Stimulated activated naive CD8-positive, alpha-beta T cell treated with anti-CD3 and anti-CD28 coated beads, Interleukin-15, amount 100 ng/mL, for 72 hours (primary cell): ENCODE measurements at regions not wholly inside any gene's neighbourhood (a gene's known extent, or its start where the extent isn't known, plus 50 kb on each side); places are given as distances from the start of the nearest gene placed in this dataset.
"Not testable (repeated sequence)": the region's sequence is repeated elsewhere in the genome, so short reads cannot be mapped to it uniquely, and the experiment has no call there.

ENCODE experiments used
- ATAC-seq: fragments of 150-1000 bp; cut with Tn5 transposase; 2 replicates; pipeline ENCODE4 v1.10.0; 2021; ENCODE audit warnings: mild to moderate bottlenecking, moderate library complexity
- DNase-seq, 2 donors: peaks; one replicate each; pipeline ENCODE4 v3.0.0; 2021 to 2022
- H3K27ac Mint-ChIP-seq, 2 donors: one replicate each; pipeline ENCODE4 v1.8.0; 2022; ENCODE audit warnings: mild to moderate bottlenecking in 2 of 2, mixed read lengths in 2 of 2, moderate library complexity in 2 of 2
- H3K27me3 Mint-ChIP-seq: one replicate; pipeline ENCODE4 v1.8.0; 2022; ENCODE audit warnings: mixed read lengths
- H3K4me1 Mint-ChIP-seq: one replicate; pipeline ENCODE4 v1.8.0; 2022; ENCODE audit warnings: mild to moderate bottlenecking, mixed read lengths
- H3K4me3 Mint-ChIP-seq, 2 donors: one replicate each; pipeline ENCODE4 v1.8.0; 2022; ENCODE audit warnings: mild to moderate bottlenecking in 2 of 2, mixed read lengths in 2 of 2, moderate library complexity in 1 of 2
- H3K9me3 Mint-ChIP-seq, 2 donors: one replicate each; pipeline ENCODE4 v1.8.0; 2022; ENCODE audit warnings: mixed read lengths in 2 of 2

- DNase-seq (no peak), ATAC-seq (no peak)
- no peaks in the 10 kb centered on the region for H3K4me1 Mint-ChIP-seq
- no peaks in the 10 kb centered on the region for H3K9me3 Mint-ChIP-seq
- no peaks in the 10 kb centered on the region for H3K27me3 Mint-ChIP-seq
- H3K27ac Mint-ChIP-seq, result no peak overlapping the region
- H3K4me3 Mint-ChIP-seq, result no peak overlapping the region
These were observed 153.3 kb upstream of the SLC44A1 start for GRCh38 chr9:105091004-105091640.

- H3K4me3 Mint-ChIP-seq, result no peak overlapping the region
- H3K9me3 Mint-ChIP-seq, result no peaks in the 10 kb centered on the region
- no peaks in the 10 kb centered on the region for H3K4me1 Mint-ChIP-seq
- ATAC-seq, result no peak
- no peak for DNase-seq
- H3K27ac Mint-ChIP-seq, result no peak overlapping the region
- no peaks in the 10 kb centered on the region for H3K27me3 Mint-ChIP-seq
These were observed 150.8 kb upstream of the SLC44A1 start for GRCh38 chr9:105093685-105094084.

GRCh38 chr9:105098370-105098769 is 146.1 kb upstream of the SLC44A1 start:
- no peak overlapping the region for H3K27ac Mint-ChIP-seq

GRCh38 chr9:105103776-105104175 is 140.7 kb upstream of the SLC44A1 start:
- no peak for ATAC-seq
- Mint-ChIP-seq H3K4me3 (no peak overlapping the region), H3K27ac (no peak overlapping the region), H3K4me1 (no peaks in the 10 kb centered on the region), H3K27me3 (no peaks in the 10 kb centered on the region), H3K9me3 (no peaks in the 10 kb centered on the region)
- DNase-seq, result no peak

More at GRCh38 chr9:105098370-105098769, 146.1 kb upstream of the SLC44A1 start:
- DNase-seq (no peak), ATAC-seq (no peak)
- H3K27me3 Mint-ChIP-seq, result no peaks in the 10 kb centered on the region
- no peaks in the 10 kb centered on the region for H3K9me3 Mint-ChIP-seq
- H3K4me1 Mint-ChIP-seq, result no peaks in the 10 kb centered on the region
- no peak overlapping the region for H3K4me3 Mint-ChIP-seq

GRCh38 chr9:105114318-105114717 is 130.1 kb upstream of the SLC44A1 start:
- H3K4me1 Mint-ChIP-seq, result peaks cover 26% of the 10 kb centered on the region
- no peaks in the 10 kb centered on the region for H3K9me3 Mint-ChIP-seq
- DNase-seq (peak; percentile 14 to 49), ATAC-seq (peak; percentile 85)
- H3K27me3 Mint-ChIP-seq, result no peaks in the 10 kb centered on the region
- peak overlapping the region in 1 of 2 donors; percentile 8 for H3K4me3 Mint-ChIP-seq
- H3K27ac Mint-ChIP-seq, result no peak overlapping the region

DNA sequence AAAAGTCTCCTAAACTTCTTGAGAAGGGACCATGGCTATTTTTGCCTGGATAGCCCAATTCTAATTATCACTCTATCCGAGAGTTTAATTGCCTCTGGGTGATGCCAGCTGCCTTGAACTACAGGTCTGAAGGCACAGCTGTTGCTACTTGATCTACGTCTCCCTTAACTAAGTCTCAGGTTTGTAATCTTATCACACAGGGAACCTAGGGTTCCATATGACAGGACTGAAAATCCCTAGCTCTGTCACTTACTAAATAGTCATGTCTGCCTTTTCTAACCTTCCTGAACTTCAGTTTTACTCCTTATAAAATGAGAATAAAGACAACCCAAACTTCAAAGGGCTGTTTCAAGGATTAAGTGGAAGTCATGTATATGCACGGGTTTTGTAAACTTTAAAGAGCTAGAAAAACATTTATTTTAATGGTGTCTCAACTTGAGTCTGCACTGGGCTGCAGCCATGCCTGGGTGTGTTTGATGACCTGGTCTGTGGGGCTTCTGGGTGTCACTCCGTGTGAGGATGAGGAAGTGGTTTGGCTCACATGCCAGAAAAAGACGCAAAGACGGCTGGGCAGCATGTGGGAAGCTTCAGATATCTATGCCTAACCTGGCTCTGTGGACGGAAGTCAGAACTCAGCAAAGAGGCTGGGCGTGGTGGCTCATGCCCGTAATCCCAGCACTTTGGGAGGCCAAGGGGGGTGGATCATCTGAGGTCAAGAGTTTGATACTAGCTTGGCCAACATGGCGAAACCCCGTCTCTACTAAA is 129.3 kb upstream of the SLC44A1 start:
- Mint-ChIP-seq H3K4me1 (peaks cover 26% of the 10 kb centered on the region), H3K27me3 (no peaks in the 10 kb centered on the region), H3K27ac (peak overlapping the region; percentile 69 to 91), H3K4me3 (peak overlapping the region; percentile 33 to 35), H3K9me3 (no peaks in the 10 kb centered on the region)
- ATAC-seq, result peak; percentile 89
- peak; percentile 12 to 58 for DNase-seq

GRCh38 chr9:105116052-105116868 is 128.2 kb upstream of the SLC44A1 start:
- Mint-ChIP-seq H3K4me1 (peaks cover 26% of the 10 kb centered on the region), H3K4me3 (no peak overlapping the region), H3K9me3 (no peaks in the 10 kb centered on the region), H3K27ac (no peak overlapping the region), H3K27me3 (no peaks in the 10 kb centered on the region)
- no peak for ATAC-seq
- no peak for DNase-seq

GRCh38 chr9:105117234-105117633 is 127.2 kb upstream of the SLC44A1 start:
- Mint-ChIP-seq H3K27me3 (no peaks in the 10 kb centered on the region), H3K4me1 (peaks cover 34% of the 10 kb centered on the region)
- no peak for ATAC-seq

GRCh38 chr9:105118636-105119035 is 125.8 kb upstream of the SLC44A1 start:
- Mint-ChIP-seq H3K9me3 (no peaks in the 10 kb centered on the region), H3K27me3 (no peaks in the 10 kb centered on the region), H3K27ac (no peak overlapping the region), H3K4me3 (no peak overlapping the region), H3K4me1 (peaks cover 33% of the 10 kb centered on the region)
- DNase-seq (no peak), ATAC-seq (no peak)

More at GRCh38 chr9:105117234-105117633, 127.2 kb upstream of the SLC44A1 start:
- Mint-ChIP-seq H3K4me3 (no peak overlapping the region), H3K27ac (no peak overlapping the region), H3K9me3 (no peaks in the 10 kb centered on the region)
- DNase-seq, result no peak

GRCh38 chr9:105119156-105119555 is 125.3 kb upstream of the SLC44A1 start:
- ATAC-seq, result no peak
- Mint-ChIP-seq H3K4me3 (no peak overlapping the region), H3K27me3 (no peaks in the 10 kb centered on the region), H3K27ac (no peak overlapping the region), H3K4me1 (peaks cover 28% of the 10 kb centered on the region), H3K9me3 (no peaks in the 10 kb centered on the region)
- DNase-seq, result no peak

DNA sequence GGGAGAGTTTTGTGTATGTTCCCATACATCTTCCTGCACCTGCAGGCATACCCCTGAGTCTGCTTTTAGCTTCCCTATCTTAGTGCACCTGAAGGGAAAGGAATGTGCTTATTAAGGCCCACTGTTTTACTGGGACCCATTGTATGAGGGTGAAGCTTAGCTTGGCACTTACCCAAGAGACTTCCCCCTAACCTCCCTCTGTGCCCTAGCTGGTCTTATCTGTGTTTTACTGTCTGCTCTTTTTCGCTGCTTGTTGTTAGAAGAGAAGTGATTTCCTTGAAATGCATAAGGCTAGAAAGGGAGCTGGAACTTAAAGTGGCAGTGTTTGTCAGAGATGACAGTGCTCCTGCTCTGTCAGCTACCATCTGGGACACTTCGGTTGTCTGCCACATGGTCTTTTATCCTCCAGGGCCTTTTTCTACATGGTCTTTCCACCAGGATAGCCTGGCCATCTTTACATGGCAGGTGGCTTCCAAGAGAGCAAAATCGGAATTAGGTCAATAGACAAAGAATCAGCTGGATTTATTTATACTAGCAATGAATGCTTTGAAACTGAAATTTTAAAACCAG is 122.5 kb upstream of the SLC44A1 start:
- H3K4me1 Mint-ChIP-seq, result peaks cover 19% of the 10 kb centered on the region
- H3K4me3 Mint-ChIP-seq, result no peak overlapping the region
- H3K27ac Mint-ChIP-seq, result peak overlapping the region in 1 of 2 donors; percentile 52
- ATAC-seq (no peak), DNase-seq (no peak)
- no peaks in the 10 kb centered on the region for H3K9me3 Mint-ChIP-seq
- no peaks in the 10 kb centered on the region for H3K27me3 Mint-ChIP-seq

DNA sequence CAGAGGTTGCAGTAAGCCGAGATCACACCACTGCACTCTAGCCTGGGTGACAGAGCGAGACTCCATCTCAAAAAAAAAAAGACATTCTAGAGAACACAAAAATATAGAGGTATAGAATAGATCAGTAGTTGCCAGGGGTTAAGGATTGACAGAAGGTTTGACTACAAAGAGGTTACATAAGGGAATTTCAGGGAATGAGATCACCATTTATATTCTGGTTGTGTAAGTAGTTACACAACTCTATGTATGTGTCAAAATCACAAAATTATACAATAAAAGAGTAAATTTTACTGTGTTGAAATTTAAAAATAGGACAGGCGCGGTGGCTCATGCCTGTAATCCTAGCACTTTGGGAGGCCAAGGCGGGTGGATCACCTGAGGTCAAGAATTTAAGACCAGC is 119.9 kb upstream of the SLC44A1 start:
- not testable (repeated sequence) for H3K4me3 Mint-ChIP-seq, H3K27ac Mint-ChIP-seq, H3K27me3 Mint-ChIP-seq, DNase-seq, H3K9me3 Mint-ChIP-seq, ATAC-seq
- H3K4me1 Mint-ChIP-seq, result peaks cover 42% of the 10 kb centered on the region

DNA sequence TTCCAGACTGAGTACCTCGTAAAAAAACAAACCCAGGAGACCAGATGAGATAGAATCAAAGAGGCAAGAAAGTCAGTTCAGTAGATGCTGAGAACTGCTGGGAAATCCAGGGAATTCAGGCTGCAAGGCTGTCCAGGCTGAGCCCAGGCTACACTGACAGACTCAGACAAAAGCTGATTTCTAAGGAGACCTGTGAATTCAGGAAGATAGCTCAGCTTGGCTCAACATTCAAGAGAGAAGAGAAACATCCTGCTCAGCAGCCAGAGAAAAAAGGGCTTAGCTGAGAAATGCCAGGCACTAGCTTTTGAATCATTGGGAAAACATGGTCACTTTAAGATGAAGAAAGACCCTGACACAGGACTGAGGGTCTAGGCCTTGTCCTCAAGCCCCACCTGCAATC is 118.2 kb upstream of the SLC44A1 start:
- Mint-ChIP-seq H3K4me3 (no peak overlapping the region), H3K4me1 (peaks cover 42% of the 10 kb centered on the region), H3K27ac (no peak overlapping the region), H3K27me3 (no peaks in the 10 kb centered on the region), H3K9me3 (no peaks in the 10 kb centered on the region)
- DNase-seq (no peak), ATAC-seq (no peak)

GRCh38 chr9:105127863-105128220 is 116.6 kb upstream of the SLC44A1 start:
- no peak overlapping the region for H3K27ac Mint-ChIP-seq
- H3K27me3 Mint-ChIP-seq, result no peaks in the 10 kb centered on the region
- peaks cover 33% of the 10 kb centered on the region for H3K4me1 Mint-ChIP-seq
- ATAC-seq (peak; percentile 99), DNase-seq (peak; percentile 30 to 57)
- H3K9me3 Mint-ChIP-seq, result no peaks in the 10 kb centered on the region
- peak overlapping the region in 1 of 2 donors; percentile 19 for H3K4me3 Mint-ChIP-seq

DNA sequence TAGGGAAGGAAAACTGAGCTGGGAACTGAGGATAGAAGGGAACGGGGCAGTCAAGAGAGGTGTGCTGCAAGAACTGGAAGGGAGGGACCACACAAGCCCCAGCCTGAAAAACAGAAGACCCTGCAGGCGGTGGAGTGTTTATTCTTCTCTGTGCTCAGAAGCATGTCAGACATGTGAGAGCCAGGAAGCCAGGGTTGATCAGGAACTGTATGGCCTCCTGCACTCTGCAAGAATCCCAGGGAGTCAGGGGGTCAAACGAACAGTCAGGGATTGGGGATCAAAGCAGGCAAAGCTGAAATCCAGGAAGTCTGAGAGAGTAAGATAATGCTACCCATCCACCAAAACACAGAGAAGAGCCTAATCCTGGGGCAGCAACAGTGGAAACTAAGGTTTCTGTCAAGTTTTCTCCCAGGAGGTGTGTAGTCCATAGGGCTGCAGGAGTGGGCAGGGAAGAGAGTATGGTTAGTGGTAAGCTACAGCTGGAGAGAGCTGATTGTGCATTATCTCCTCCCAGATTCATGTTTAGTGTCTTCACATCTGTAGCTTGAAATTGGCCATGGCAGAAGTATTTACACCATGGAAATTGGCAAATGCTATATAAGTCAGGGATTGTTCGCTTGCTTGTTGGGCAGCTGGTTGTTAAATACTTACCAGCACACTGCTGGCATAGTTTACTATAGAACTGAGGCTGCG is 115.4 kb upstream of the SLC44A1 start:
- peaks cover 33% of the 10 kb centered on the region for H3K4me1 Mint-ChIP-seq
- ATAC-seq, result no peak
- peak overlapping the region in 1 of 2 donors; percentile 43 for H3K27ac Mint-ChIP-seq

More for the DNA sequence above, 115.4 kb upstream of the SLC44A1 start:
- Mint-ChIP-seq H3K27me3 (no peaks in the 10 kb centered on the region), H3K4me3 (no peak overlapping the region), H3K9me3 (no peaks in the 10 kb centered on the region)
- no peak for DNase-seq
